Endothelial cell (in vitro differentiated cells): ENCODE measurements at regions not wholly inside any gene's neighbourhood (a gene's known extent, or its start where the extent isn't known, plus 50 kb on each side); places are given as distances from the start of the nearest gene placed in this dataset.
"Not testable (repeated sequence)": the region's sequence is repeated elsewhere in the genome, so short reads cannot be mapped to it uniquely, and the experiment has no call there.

Source experiments
- DNase-seq: peaks from one replicate; pipeline ENCODE4 v3.0.0; 2021; ENCODE audit warnings: low spot score
- H3K27ac Mint-ChIP-seq: one replicate; pipeline ENCODE4 v1.8.0; 2021; ENCODE audit warnings: mixed read lengths, inconsistent platforms; ENCODE audit not compliant: unreplicated experiment
- H3K27me3 Mint-ChIP-seq: one replicate; pipeline ENCODE4 v1.8.0; 2021; ENCODE audit warnings: mild to moderate bottlenecking, moderate library complexity, mixed read lengths, inconsistent platforms; ENCODE audit not compliant: unreplicated experiment
- H3K36me3 Mint-ChIP-seq: one replicate; pipeline ENCODE4 v1.8.0; 2021; ENCODE audit warnings: mild to moderate bottlenecking, low read depth, mixed read lengths, inconsistent platforms; ENCODE audit not compliant: unreplicated experiment
- H3K4me1 Mint-ChIP-seq: one replicate; pipeline ENCODE4 v1.8.0; 2021; ENCODE audit warnings: mild to moderate bottlenecking, mixed read lengths, inconsistent platforms; ENCODE audit not compliant: unreplicated experiment
- H3K4me3 Mint-ChIP-seq: one replicate; pipeline ENCODE4 v1.8.0; 2021; ENCODE audit warnings: mild to moderate bottlenecking, mixed read lengths, inconsistent platforms; ENCODE audit not compliant: unreplicated experiment
- H3K9me3 Mint-ChIP-seq: one replicate; pipeline ENCODE4 v1.8.0; 2021; ENCODE audit warnings: mixed read lengths, inconsistent platforms; ENCODE audit not compliant: unreplicated experiment
- TF ChIP-seq, protein P1 (sequence below): fragments of 200-600 bp; sonication (generic); IDR thresholded peaks from one replicate; pipeline ENCODE4 v1.5.0; 2021; ENCODE audit warnings: antibody characterized with exemption; ENCODE audit not compliant: unreplicated experiment

DNA sequence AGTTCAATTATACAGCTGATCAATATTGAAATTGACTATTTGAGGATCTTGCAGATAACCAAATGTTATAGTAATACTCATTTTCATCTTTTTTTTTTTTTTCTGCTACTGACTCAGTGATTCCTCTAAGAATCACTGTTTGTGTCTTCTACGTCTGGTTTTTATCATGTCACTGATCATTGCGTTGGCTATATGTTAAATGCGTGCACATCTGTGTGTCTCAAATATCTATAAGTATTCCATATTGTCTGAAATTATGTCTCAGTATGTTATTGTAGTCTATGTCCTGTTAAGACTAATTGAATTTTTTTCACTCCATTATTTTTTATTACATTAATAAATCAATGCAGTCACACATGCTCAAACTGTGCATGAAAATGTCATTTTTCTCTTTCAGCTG is 200.5 kb downstream of the PCDH20 start:
- Mint-ChIP-seq H3K4me3 (no peak overlapping the region), H3K4me1 (no peaks in the 10 kb centered on the region), H3K27me3 (no peaks in the 10 kb centered on the region), H3K36me3 (no peaks in the 10 kb centered on the region), H3K9me3 (no peaks in the 10 kb centered on the region), H3K27ac (no peak overlapping the region)
- DNase-seq = no peak
- TF ChIP-seq, protein P1, sequence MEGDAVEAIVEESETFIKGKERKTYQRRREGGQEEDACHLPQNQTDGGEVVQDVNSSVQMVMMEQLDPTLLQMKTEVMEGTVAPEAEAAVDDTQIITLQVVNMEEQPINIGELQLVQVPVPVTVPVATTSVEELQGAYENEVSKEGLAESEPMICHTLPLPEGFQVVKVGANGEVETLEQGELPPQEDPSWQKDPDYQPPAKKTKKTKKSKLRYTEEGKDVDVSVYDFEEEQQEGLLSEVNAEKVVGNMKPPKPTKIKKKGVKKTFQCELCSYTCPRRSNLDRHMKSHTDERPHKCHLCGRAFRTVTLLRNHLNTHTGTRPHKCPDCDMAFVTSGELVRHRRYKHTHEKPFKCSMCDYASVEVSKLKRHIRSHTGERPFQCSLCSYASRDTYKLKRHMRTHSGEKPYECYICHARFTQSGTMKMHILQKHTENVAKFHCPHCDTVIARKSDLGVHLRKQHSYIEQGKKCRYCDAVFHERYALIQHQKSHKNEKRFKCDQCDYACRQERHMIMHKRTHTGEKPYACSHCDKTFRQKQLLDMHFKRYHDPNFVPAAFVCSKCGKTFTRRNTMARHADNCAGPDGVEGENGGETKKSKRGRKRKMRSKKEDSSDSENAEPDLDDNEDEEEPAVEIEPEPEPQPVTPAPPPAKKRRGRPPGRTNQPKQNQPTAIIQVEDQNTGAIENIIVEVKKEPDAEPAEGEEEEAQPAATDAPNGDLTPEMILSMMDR = no peak

DNA sequence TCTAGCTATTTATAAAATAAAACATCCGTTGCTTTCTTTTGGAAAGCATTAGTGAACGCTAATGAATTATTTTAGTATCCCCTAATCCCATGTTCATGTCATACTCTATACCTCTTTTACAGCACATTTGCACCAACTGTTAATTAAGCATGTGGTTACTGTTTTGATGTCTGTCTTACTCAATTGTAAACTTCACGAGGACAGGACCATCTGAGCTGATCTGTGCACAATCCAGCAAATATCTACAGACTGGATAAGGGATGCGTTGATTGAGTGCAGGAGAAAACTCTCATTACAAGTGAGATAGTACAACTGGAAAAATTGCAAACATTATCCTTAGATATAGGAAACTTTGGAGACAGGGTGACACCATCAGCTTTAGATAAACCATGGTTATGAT is 201.1 kb downstream of the PCDH20 start:
- TF ChIP-seq, protein P1 = no peak
- no peak for DNase-seq
- H3K9me3 Mint-ChIP-seq = no peaks in the 10 kb centered on the region
- H3K4me3 Mint-ChIP-seq = no peak overlapping the region
- no peaks in the 10 kb centered on the region for H3K4me1 Mint-ChIP-seq
- no peaks in the 10 kb centered on the region for H3K36me3 Mint-ChIP-seq
- no peaks in the 10 kb centered on the region for H3K27me3 Mint-ChIP-seq
- H3K27ac Mint-ChIP-seq = no peak overlapping the region

DNA sequence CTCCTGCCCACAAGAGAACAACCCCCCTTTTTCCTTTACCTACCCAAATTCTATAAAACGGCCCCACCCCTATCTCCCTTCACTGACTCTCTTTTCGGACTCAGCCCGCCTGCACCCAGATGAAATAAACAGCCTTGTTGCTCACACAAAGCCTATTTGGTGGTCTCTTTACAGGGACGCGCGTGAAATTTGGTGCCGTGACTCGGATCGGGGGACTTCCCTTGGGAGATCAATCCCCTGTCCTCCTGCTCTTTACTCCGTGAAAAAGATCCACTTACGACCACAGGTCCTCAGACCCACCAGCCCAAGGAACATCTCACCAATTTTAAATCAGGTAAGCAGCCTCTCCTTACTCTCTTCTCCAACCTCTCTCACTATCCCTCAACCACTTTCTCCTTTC is 209.8 kb downstream of the PCDH20 start:
- not testable (repeated sequence) for H3K4me3 Mint-ChIP-seq

DNA sequence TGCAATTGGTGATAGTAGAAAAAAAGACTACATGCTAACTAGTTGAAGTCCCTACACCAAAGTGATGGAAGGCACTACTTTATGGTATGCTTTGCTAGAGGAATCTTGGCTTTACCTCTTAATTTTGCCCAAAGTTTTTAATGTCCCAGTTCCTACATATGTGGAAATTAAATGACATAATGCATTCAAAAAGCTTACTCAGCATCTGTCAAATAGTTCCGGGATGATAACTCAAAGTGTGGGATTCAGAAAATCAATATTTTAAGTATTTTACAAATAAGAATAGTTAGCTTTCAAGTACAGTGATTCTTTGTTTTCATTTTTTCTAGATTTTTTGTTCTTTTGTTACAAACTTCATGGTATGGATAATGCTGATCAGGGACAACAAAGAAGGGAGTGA is 211.6 kb downstream of the PCDH20 start:
- H3K4me1 Mint-ChIP-seq = no peaks in the 10 kb centered on the region
- H3K9me3 Mint-ChIP-seq = no peaks in the 10 kb centered on the region
- no peak for DNase-seq
- TF ChIP-seq, protein P1 = no peak
- no peaks in the 10 kb centered on the region for H3K36me3 Mint-ChIP-seq
- H3K4me3 Mint-ChIP-seq = no peak overlapping the region
- no peak overlapping the region for H3K27ac Mint-ChIP-seq
- H3K27me3 Mint-ChIP-seq = no peaks in the 10 kb centered on the region

More for the DNA sequence above, 209.8 kb downstream of the PCDH20 start:
- DNase-seq, H3K4me1 Mint-ChIP-seq, H3K9me3 Mint-ChIP-seq, H3K27ac Mint-ChIP-seq, H3K27me3 Mint-ChIP-seq, H3K36me3 Mint-ChIP-seq: not testable (repeated sequence)

DNA sequence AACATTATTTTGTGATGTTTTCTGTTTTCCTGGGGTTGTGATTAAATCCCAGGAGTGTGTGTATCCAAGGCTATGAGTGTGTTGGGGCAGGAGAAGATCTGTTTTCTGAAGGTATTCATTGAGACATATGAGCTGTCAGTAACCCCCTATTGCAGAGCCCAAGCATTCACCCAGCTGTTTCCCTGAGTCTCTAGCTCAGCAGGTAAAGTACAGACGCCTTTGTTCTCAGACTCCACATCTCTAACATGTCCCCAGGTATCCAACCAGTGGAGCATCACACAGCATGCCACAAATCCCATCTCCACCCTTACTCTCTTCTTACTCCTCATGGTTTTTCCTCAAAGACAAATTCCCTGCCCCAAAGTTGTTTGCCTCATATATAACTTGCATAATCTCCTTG is 213.6 kb downstream of the PCDH20 start:
- Mint-ChIP-seq H3K27ac (no peak overlapping the region), H3K4me3 (no peak overlapping the region), H3K4me1 (no peaks in the 10 kb centered on the region), H3K27me3 (no peaks in the 10 kb centered on the region), H3K9me3 (no peaks in the 10 kb centered on the region), H3K36me3 (no peaks in the 10 kb centered on the region)
- no peak for DNase-seq
- TF ChIP-seq, protein P1 = no peak

DNA sequence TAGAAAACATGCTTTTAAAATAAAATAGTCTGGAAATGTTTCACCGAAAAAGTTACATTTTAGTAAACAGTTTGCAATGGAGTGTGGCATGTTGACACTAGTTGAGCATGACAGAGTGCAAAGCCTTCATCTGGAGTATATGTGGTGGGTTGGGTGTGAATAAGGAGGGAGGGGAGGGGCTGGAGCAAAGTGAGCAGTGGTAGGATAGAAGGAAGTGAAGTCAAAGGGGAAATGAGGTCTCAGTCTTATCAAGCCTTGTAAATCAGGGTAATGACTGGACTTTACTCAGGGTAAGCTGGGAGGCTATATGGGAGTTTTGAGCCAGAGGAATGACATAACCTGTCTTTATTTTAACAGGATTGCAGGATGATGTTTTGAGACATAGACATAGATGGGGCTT is 222.8 kb downstream of the PCDH20 start:
- no peaks in the 10 kb centered on the region for H3K9me3 Mint-ChIP-seq
- H3K27me3 Mint-ChIP-seq = no peaks in the 10 kb centered on the region
- no peaks in the 10 kb centered on the region for H3K4me1 Mint-ChIP-seq
- H3K27ac Mint-ChIP-seq = no peak overlapping the region
- H3K4me3 Mint-ChIP-seq = no peak overlapping the region
- H3K36me3 Mint-ChIP-seq = no peaks in the 10 kb centered on the region
- no peak for DNase-seq
- TF ChIP-seq, protein P1 = no peak
